GM12891 (cell line): ENCODE measurements at regions not wholly inside any gene's neighbourhood (a gene's known extent, or its start where the extent isn't known, plus 50 kb on each side); places are given as distances from the start of the nearest gene placed in this dataset.

Source experiments
- DNase-seq: peaks from one replicate; pipeline ENCODE4 v3.0.0; 2011; ENCODE audit warnings: low spot score; ENCODE audit not compliant: insufficient read length
- FAIRE-seq: peaks from 2 replicates; lab custom pipeline; 2011; peaks lifted over from hg19 to GRCh38; lab: Jason Lieb, UNC
- PAX5 ChIP-seq: IDR thresholded peaks from 2 replicates; pipeline ENCODE4 v1.6.1; 2011; ENCODE audit warnings: low read length, moderate library complexity, mild to moderate bottlenecking; ENCODE audit not compliant: insufficient read depth, severe bottlenecking
- POLR2A ChIP-seq: IDR thresholded peaks from 2 replicates; pipeline ENCODE4 v1.6.1; 2011; ENCODE audit warnings: low read depth, low read length, control low read depth
- POLR2AphosphoS5 ChIP-seq: IDR thresholded peaks from 2 replicates; pipeline ENCODE4 v1.6.1; 2011; ENCODE audit warnings: low read depth, low read length, control low read depth
- POU2F2 ChIP-seq: IDR thresholded peaks from 2 replicates; pipeline ENCODE4 v1.6.1; 2011; ENCODE audit warnings: low read depth, mild to moderate bottlenecking, control low read depth, low read length, moderate library complexity
- SPI1 ChIP-seq: IDR thresholded peaks from 2 replicates; pipeline ENCODE4 v1.6.1; 2011; ENCODE audit warnings: low read depth, low read length, control low read depth
- TAF1 ChIP-seq: IDR thresholded peaks from 2 replicates; pipeline ENCODE4 v1.6.1; 2011; ENCODE audit warnings: low read depth, low read length, control low read depth

GRCh38 chr18:29434650-29435049 is 1257.7 kb upstream of the CDH2 start:
- DNase-seq = no peak
- TF ChIP-seq TAF1 (no peak), POU2F2 (no peak), POLR2A (no peak), POLR2AphosphoS5 (no peak), SPI1 (no peak), PAX5 (no peak)
- FAIRE-seq = no peak

- no peak for TF ChIP-seq POU2F2
- TF ChIP-seq POLR2A = no peak
- TF ChIP-seq PAX5 = no peak
- TF ChIP-seq TAF1 = no peak
- TF ChIP-seq POLR2AphosphoS5 = no peak
- TF ChIP-seq SPI1 = no peak
- FAIRE-seq (no peak), DNase-seq (no peak)
These were observed 1253.5 kb upstream of the CDH2 start for GRCh38 chr18:29430416-29430815.

- DNase-seq (no peak), FAIRE-seq (no peak)
- TF ChIP-seq POLR2A = no peak
These were observed 1241.2 kb upstream of the CDH2 start for GRCh38 chr18:29418136-29418535.

- no peak for FAIRE-seq
- TF ChIP-seq TAF1 (no peak), PAX5 (no peak), POLR2AphosphoS5 (no peak), SPI1 (no peak), POLR2A (no peak), POU2F2 (no peak)
- no peak for DNase-seq
These were observed 1230.1 kb upstream of the CDH2 start for GRCh38 chr18:29406996-29407395.

GRCh38 chr18:29397536-29397935 is 1220.6 kb upstream of the CDH2 start:
- no peak for FAIRE-seq
- no peak for TF ChIP-seq POLR2AphosphoS5
- no peak for TF ChIP-seq POLR2A
- TF ChIP-seq PAX5 = no peak
- no peak for TF ChIP-seq SPI1
- no peak for TF ChIP-seq POU2F2
- TF ChIP-seq TAF1 = no peak

GRCh38 chr18:29383311-29384273 is 1206.7 kb upstream of the CDH2 start:
- FAIRE-seq (no peak), DNase-seq (no peak)

More at GRCh38 chr18:29397536-29397935, 1220.6 kb upstream of the CDH2 start:
- no peak for DNase-seq

GRCh38 chr18:29378651-29379136 is 1201.8 kb upstream of the CDH2 start:
- TF ChIP-seq POLR2A (no peak), POLR2AphosphoS5 (no peak), POU2F2 (no peak), SPI1 (no peak), PAX5 (no peak), TAF1 (no peak)
- DNase-seq (no peak), FAIRE-seq (no peak)

More at GRCh38 chr18:29383311-29384273, 1206.7 kb upstream of the CDH2 start:
- no peak for TF ChIP-seq TAF1
- no peak for TF ChIP-seq POU2F2
- no peak for TF ChIP-seq SPI1
- no peak for TF ChIP-seq POLR2AphosphoS5
- TF ChIP-seq POLR2A = no peak

GRCh38 chr18:29377346-29377745 is 1200.4 kb upstream of the CDH2 start:
- no peak for FAIRE-seq
- no peak for DNase-seq
- TF ChIP-seq PAX5 (no peak), POLR2AphosphoS5 (no peak), POLR2A (no peak), POU2F2 (no peak), TAF1 (no peak), SPI1 (no peak)

GRCh38 chr18:29373000-29373399 is 1196.1 kb upstream of the CDH2 start:
- FAIRE-seq = no peak
- no peak for TF ChIP-seq SPI1
- no peak for TF ChIP-seq PAX5
- no peak for TF ChIP-seq POU2F2
- no peak for TF ChIP-seq POLR2A
- no peak for TF ChIP-seq TAF1
- no peak for TF ChIP-seq POLR2AphosphoS5
- DNase-seq = no peak
